ENCODE measurements at regions not wholly inside any gene's neighbourhood (a gene's known extent, or its start where the extent isn't known, plus 50 kb on each side); places are given as distances from the start of the nearest gene placed in this dataset.
"Not testable (repeated sequence)": the region's sequence is repeated elsewhere in the genome, so short reads cannot be mapped to it uniquely, and the experiment has no call there.

- H3K4me2 ChIP-seq (ENCODE audit: insufficient read depth, low read length) = no peak overlapping the region
- no peak overlapping the region for H3K4me3 ChIP-seq (ENCODE audit: insufficient read depth, low read length)
- H3K9me3 ChIP-seq (ENCODE audit: low read depth, low read length) = no peaks in the 10 kb centered on the region
- no peaks in the 10 kb centered on the region for H3K27me3 ChIP-seq (ENCODE audit: insufficient read depth, low read length)
- no peak for DNase-seq (ENCODE audit: insufficient read length, low spot score, missing footprints)
- no peaks in the 10 kb centered on the region for H3K4me1 ChIP-seq (ENCODE audit: insufficient read depth, low read length)
- no peaks in the 10 kb centered on the region for H3K79me2 ChIP-seq (ENCODE audit: insufficient read depth, low read length)
- no peaks in the 10 kb centered on the region for H3K36me3 ChIP-seq (ENCODE audit: insufficient read depth, low read length)
- no peak overlapping the region for H3K27ac ChIP-seq (ENCODE audit: low read depth, low read length)
- no peak for TF ChIP-seq CTCF (IDR thresholded peaks at IDR 0.05; ENCODE audit: extremely low read depth, low read depth, low read length)
- H2AFZ ChIP-seq (ENCODE audit: low read length) = no peak overlapping the region
- H4K20me1 ChIP-seq (ENCODE audit: insufficient read depth, low read length) = no peaks in the 10 kb centered on the region
Observed at GRCh38 chr14:28629328-28630004, 137.1 kb upstream of the FOXG1 start.

- Histone ChIP-seq H3K27ac (ENCODE audit: low read depth, low read length) (no peak overlapping the region), H3K27me3 (ENCODE audit: insufficient read depth, low read length) (no peaks in the 10 kb centered on the region), H3K79me2 (ENCODE audit: insufficient read depth, low read length) (no peaks in the 10 kb centered on the region), H3K4me3 (ENCODE audit: insufficient read depth, low read length) (no peak overlapping the region), H3K9me3 (ENCODE audit: low read depth, low read length) (no peaks in the 10 kb centered on the region), H3K36me3 (ENCODE audit: insufficient read depth, low read length) (no peaks in the 10 kb centered on the region), H3K4me2 (ENCODE audit: insufficient read depth, low read length) (no peak overlapping the region), H4K20me1 (ENCODE audit: insufficient read depth, low read length) (no peaks in the 10 kb centered on the region), H3K4me1 (ENCODE audit: insufficient read depth, low read length) (no peaks in the 10 kb centered on the region), H2AFZ (ENCODE audit: low read length) (no peak overlapping the region)
- TF ChIP-seq CTCF (IDR thresholded peaks at IDR 0.05; ENCODE audit: extremely low read depth, low read depth, low read length) = no peak
- DNase-seq (ENCODE audit: insufficient read length, low spot score, missing footprints) = no peak
Observed at GRCh38 chr14:28630100-28630499, 136.5 kb upstream of the FOXG1 start.

- H3K4me1 ChIP-seq (ENCODE audit: insufficient read depth, low read length) = no peaks in the 10 kb centered on the region
- TF ChIP-seq CTCF (IDR thresholded peaks at IDR 0.05; ENCODE audit: extremely low read depth, low read depth, low read length) = peak; percentile 50
- no peak for DNase-seq (ENCODE audit: insufficient read length, low spot score, missing footprints)
- no peak overlapping the region for H2AFZ ChIP-seq (ENCODE audit: low read length)
- no peaks in the 10 kb centered on the region for H3K27me3 ChIP-seq (ENCODE audit: insufficient read depth, low read length)
- H3K27ac ChIP-seq (ENCODE audit: low read depth, low read length) = no peak overlapping the region
- no peak overlapping the region for H3K4me2 ChIP-seq (ENCODE audit: insufficient read depth, low read length)
- H4K20me1 ChIP-seq (ENCODE audit: insufficient read depth, low read length) = no peaks in the 10 kb centered on the region
- H3K36me3 ChIP-seq (ENCODE audit: insufficient read depth, low read length) = no peaks in the 10 kb centered on the region
- H3K4me3 ChIP-seq (ENCODE audit: insufficient read depth, low read length) = no peak overlapping the region
- H3K79me2 ChIP-seq (ENCODE audit: insufficient read depth, low read length) = no peaks in the 10 kb centered on the region
- H3K9me3 ChIP-seq (ENCODE audit: low read depth, low read length) = no peaks in the 10 kb centered on the region
Observed at GRCh38 chr14:28635387-28635786, 131.2 kb upstream of the FOXG1 start.

- H3K4me2 ChIP-seq (ENCODE audit: insufficient read depth, low read length) = not testable (repeated sequence)
Observed at GRCh38 chr14:28635816-28636215, 130.8 kb upstream of the FOXG1 start.

GRCh38 chr14:28641189-28641588 is 125.4 kb upstream of the FOXG1 start:
- not testable (repeated sequence) for H3K4me2 ChIP-seq (ENCODE audit: insufficient read depth, low read length); H3K36me3 ChIP-seq (ENCODE audit: insufficient read depth, low read length); H3K79me2 ChIP-seq (ENCODE audit: insufficient read depth, low read length); H4K20me1 ChIP-seq (ENCODE audit: insufficient read depth, low read length); H3K4me1 ChIP-seq (ENCODE audit: insufficient read depth, low read length); H3K27me3 ChIP-seq (ENCODE audit: insufficient read depth, low read length); DNase-seq (ENCODE audit: insufficient read length, low spot score, missing footprints); H2AFZ ChIP-seq (ENCODE audit: low read length); H3K9me3 ChIP-seq (ENCODE audit: low read depth, low read length); H3K4me3 ChIP-seq (ENCODE audit: insufficient read depth, low read length); H3K27ac ChIP-seq (ENCODE audit: low read depth, low read length)

More at GRCh38 chr14:28635816-28636215, 130.8 kb upstream of the FOXG1 start:
- not testable (repeated sequence) for H3K79me2 ChIP-seq (ENCODE audit: insufficient read depth, low read length); H3K27me3 ChIP-seq (ENCODE audit: insufficient read depth, low read length); H4K20me1 ChIP-seq (ENCODE audit: insufficient read depth, low read length); H3K4me3 ChIP-seq (ENCODE audit: insufficient read depth, low read length); H2AFZ ChIP-seq (ENCODE audit: low read length); H3K36me3 ChIP-seq (ENCODE audit: insufficient read depth, low read length); H3K27ac ChIP-seq (ENCODE audit: low read depth, low read length); H3K9me3 ChIP-seq (ENCODE audit: low read depth, low read length); H3K4me1 ChIP-seq (ENCODE audit: insufficient read depth, low read length); DNase-seq (ENCODE audit: insufficient read length, low spot score, missing footprints)
